HG03521 (cell line): ENCODE measurements at regions not wholly inside any gene's neighbourhood (a gene's known extent, or its start where the extent isn't known, plus 50 kb on each side); places are given as distances from the start of the nearest gene placed in this dataset.
"Not testable (repeated sequence)": the region's sequence is repeated elsewhere in the genome, so short reads cannot be mapped to it uniquely, and the experiment has no call there.

Experiments used
- ATAC-seq: cut with Tn5 transposase; IDR thresholded peaks from one replicate; pipeline ENCODE4 v1.9.1; 2021; ENCODE audit warnings: mild to moderate bottlenecking, moderate library complexity; ENCODE audit not compliant: unreplicated experiment

DNA sequence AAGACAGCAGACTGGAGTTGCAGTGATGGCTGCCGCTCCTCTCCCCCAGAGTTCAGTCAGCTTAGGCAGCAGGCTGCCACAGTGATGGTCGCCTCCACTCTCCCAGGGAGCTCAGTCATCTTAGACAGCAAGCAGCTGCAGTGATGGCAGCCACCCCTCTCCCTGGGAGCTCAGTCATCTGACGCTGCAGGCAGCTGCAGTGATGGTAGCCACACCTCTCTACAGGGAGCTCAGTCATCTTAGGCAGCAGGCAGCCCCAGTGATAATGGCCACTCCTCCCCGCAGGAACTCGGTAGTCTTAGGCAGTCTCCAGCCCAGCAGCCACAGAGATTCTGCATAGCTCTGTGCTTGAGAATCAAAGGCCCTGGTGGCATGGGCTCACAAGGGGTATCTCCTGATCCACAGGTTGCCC is 582.7 kb downstream of the DTWD2 start:
- ATAC-seq, result no peak

DNA sequence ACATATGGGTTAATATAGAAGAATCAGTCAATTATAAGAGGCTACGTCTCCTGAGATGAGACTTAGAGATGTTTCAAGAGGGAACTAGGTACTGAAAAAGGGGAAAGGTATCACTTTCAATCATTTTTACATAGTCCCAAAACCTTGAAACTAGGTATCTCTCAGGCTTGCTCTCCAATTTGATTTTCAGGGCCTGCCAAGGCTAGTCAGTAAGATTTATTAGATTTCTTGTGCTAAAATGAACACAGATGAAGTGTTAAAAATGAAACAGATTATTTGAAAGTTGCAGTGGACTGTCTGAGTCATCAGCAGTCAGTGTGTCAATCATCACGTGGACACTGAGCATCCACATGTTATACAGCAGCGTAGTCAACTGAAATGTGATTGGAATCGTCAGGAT is 591.1 kb downstream of the DTWD2 start:
- ATAC-seq, result no peak

DNA sequence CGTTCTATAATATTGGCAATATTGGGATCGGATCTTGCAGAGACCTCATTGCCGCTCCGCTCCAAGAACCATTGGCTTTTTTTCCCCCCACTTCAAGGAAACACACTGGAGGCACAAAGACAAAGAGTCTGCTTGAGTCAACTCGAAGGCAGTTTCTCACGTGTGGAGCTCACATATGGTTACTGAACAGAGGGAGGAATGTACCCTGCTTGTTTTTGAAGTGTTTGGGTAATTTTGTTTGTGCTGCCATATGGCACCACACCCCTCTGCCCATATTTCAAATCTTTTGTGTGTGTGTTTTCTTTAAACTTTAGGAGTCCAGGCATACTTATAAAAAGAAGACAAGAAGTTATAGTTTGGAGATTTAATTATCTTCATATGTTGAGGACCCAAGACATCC is 595.9 kb downstream of the DTWD2 start:
- ATAC-seq, result no peak

DNA sequence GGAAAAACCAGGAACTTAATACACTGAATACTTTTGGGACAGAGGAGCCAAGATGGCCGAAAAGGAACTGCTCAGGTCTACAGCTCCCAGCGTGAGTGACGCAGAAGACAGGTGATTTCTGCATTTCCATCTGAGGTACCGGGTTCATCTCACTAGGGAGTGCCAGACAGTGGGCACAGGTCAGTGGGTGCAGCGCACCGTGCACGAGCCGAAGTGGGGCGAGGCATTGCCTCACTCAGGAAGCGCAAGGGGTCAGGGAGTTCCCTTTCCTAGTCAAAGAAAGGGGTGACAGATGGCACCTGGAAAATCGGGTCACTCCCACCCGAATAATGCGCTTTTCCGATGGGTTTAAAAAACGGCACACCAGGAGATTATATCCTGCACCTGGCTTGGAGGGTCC is 605.4 kb downstream of the DTWD2 start:
- ATAC-seq, result not testable (repeated sequence)

DNA sequence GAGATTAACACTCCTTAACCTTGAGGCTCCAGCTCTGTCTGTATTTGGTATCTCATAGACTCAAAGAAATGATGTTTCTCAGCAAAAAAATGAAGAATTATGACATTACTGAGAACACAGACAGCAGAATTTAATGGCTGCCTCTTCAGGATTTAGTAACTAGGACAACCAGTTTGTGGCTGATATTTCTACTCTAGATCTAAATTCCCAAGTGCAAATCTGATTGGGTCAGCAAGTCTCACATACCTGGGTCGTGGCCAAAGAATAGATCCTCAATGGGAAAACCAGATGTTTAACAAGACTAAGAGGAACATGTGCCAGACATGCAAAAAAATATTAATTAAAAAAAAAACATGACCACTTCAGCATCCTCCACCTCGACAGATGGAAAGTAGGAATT is 608.9 kb downstream of the DTWD2 start:
- no peak for ATAC-seq

DNA sequence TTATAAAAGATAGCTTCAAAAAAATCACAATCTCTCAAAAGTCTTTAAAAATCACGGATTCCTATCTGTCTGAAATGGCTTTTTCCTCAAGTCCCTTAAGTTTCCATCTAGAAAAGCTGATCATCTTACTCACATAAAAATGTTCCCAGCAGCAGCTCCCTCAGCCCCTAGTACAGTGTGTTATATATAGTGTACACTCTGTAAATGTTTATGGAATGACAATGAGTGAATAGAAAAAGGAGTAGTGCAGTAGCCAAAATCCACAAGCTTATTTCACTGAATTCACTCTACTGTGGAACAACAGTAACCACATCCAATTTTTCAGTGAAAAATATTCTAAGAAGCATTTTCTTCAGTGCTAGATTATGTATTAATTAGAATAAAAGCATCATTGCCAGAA is 609.4 kb downstream of the DTWD2 start:
- ATAC-seq, result no peak

DNA sequence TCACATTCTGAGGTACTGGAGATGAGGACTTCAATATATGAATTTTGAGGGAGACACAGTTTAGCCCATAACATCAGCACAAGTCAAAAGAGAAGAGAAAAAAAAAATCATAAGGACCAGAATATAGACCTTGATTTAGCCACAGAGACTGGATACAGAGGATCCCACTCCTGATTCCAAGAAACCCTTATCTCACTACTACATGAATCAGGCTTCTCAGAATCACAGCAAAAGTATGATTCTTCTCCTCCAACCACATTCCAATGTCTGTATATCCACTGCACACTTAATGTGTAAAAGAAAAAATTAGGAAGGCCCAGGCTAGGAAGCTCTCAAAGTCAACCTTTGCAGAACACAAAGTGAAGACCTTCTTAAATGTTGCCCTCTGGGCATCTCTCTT is 610.9 kb downstream of the DTWD2 start:
- ATAC-seq, result no peak

DNA sequence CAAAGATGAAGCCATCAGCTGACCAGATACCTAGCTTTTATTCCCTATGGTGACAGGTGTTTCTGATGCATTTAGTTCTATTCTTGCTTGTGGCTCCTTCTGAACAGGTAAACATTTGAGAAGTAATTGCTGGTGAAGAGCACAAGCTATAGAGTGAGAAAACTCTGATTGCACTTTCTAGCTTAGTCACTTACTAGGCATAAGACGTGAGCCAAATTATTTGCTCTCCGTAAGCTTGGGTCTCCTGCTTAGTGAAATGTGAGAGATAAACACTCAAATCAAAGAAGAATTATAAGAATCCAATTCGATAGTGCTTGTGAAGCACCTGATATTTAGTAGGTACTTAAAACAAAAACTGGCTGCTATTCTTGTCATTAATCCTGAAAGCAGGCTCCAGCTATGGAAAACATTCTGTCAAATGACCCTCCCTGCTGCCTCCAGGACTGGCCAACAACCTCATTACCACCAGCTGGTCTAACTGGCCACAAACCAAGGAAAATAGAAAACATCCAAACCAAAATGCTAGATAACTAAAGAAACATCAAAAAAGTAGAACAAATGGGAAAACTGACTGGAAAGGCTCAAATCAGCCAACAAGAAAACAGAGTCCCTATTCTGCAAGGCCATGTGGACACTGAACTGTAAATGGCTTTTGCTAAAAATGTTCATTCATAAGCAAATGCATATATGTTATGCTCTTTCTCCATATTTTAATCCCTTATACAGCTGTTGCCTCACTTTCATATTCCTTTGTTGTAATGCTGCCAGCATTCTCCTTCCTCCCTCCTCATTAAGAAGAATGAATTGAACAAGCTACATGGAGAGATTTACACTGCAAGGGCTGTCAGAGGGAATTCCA is 616.1 kb downstream of the DTWD2 start:
- ATAC-seq, result no peak

DNA sequence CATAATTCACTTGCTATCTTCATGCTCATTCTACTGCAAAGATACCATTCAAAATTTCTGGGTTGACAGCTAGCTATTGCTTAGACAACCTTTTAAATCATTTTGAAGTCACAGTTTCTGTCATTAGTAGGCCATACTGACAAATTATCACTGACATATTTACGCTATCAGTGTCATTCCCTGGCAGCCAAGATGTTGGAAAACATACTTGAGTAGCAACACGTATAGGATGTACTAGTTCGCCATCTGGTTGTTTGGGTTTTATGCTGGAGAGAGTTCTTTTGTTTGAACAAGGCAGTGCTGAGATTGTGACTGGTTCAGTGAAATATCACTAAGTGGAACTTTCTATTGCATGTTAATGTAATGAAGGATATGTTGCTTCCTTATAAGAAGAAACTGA is 621.9 kb downstream of the DTWD2 start:
- ATAC-seq, result no peak

DNA sequence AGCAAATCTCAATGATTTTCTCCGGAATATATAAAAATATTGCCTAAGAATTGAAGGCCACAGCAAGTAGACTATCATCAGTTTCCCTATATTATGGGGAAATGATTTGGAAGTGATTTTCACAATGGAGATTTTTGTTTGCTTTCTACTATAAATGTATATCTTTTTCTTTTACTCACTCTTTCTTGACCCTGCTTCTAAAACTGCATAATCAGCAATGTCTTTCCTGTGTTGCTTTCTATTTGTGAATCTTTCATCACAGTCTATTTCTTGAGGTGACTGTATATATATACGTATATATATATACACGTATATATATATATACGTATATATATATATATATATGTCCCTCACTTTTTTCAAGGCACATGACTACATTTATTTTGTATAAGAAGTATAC is 622.6 kb downstream of the DTWD2 start:
- no peak for ATAC-seq

DNA sequence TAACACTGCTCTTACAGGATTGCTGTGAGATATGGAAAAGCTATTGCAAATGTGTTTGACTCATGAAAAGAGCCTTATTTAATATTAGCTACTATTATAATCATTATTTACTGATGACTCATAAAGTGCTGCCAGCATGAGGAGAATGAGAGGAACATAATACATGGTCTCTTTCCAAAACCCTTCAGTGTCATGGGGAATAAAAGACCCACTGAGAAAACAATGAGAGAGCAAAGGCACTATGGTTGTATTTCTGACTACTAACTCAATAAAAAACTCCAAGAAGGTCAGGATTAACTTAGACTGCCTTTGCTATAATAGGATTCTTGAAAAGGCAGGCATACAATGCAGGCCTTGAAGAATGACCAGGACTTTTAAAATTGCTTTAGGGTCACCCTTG is 633.5 kb downstream of the DTWD2 start:
- no peak for ATAC-seq

DNA sequence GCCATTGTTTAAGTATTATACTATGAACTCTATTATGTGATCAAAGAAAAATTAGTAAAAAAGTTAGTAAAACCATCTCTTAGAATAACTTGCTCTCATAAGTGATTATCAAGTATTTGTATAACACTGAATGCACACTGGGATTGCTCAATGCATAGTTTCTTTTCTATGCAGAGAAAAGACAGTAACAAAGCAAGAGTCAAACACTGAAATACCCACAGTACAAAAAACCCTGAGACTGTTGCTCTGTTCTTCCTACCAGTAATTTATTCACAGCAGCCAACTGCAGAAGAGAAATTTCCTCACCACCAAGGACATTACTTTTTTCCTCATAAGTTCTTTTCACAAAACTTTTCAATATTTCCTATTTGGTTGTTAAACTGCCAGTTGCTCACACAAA is 634.4 kb downstream of the DTWD2 start:
- no peak for ATAC-seq

DNA sequence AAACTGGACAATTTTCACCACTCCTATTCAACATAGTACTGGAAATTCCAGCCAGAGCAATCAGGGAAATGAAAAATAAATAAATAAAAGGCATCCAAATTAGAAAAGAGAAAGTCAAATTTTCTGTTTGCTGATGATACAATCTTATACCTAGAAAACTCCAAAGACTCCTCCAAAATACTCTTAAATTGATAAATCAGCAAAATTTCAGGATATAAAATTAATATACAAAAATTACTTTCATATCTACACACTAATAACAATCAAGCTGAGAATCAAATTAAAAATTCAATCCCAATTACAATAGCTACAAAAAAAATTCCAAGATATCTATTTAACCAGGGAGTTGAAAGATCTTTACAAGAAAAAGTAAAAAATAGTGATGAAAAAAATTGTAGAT is 651.9 kb downstream of the DTWD2 start:
- ATAC-seq, result no peak

DNA sequence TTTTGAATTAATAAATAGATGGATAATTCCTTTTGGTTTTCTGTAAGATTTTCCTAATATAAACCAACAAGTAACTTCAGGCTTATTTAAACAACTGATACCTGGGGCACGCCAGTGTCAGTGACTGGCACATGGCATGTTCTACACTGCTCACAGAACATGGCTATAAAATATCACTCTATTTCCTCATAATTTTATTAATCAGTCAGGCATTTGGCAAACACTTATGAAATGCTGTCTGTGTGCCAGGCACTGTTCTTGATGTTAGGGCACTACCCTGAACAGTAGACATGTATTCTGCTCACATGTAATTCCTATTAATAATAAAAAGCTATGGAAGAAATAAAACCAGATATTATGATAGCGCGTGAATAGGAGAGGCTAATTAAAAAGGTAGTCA is 661.0 kb downstream of the DTWD2 start:
- ATAC-seq, result no peak

DNA sequence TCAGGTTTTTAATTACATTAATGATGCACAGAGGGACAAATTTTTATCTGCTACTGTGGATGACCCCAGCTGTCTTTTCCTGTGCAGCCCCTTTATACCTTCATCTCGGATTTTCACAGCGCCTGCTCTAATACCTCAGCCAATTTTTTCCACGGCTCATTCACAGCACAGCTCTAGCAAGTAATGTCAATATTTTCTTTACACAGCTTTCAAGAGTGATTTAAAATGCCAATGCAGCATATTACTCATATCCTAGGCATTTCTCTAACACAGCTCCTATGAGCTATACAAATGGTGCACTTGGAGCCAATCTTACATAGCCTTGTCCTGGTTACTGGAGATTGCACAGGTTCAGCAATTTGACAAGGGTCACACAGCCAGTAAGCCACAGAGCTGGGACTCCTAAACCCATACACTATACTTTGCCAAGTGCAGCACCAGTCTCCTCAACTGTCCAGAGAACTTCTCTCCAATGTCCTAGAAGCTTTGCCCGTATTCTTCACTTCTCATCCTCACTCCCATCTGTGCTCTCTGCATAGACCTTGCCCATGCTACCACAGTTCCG is 661.8 kb downstream of the DTWD2 start:
- no peak for ATAC-seq

DNA sequence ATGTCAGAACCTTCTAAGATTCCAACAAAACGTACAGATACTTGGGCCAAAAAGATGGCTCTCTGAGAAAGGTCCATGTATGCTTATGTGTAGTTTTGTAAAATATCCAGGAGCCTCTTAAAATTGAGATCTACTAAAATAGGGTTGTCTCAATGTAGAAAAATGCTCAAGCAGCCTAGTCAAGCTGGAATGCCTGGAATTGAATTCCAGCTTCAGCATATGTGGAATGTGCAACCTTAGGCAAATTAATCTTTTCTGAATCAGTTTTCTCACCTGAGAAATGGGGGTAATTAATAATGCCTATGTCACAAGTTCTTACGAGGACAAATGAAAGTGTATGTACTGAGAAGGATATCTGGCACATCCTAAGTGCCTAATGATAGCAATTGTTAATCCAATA is 662.4 kb downstream of the DTWD2 start:
- ATAC-seq, result no peak

DNA sequence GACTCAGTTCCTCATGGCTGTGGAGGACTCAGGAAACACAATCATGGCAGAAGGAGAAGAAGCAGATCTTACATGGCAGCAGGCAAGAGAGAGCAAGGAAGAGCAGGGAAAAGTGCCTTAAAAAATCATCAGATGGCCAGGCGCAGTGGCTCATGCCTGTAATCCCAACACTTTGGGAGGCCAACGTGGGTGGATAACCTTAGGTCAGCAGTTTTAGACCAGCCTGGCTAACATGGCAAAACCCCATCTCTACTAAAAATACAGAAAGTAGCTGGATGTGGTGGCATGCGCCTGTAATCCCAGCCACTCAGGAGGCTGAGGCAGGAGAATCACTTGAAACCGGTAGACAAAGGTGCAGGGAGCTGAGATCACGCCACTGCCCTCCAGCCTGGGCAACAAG is 664.6 kb downstream of the DTWD2 start:
- ATAC-seq, result not testable (repeated sequence)

DNA sequence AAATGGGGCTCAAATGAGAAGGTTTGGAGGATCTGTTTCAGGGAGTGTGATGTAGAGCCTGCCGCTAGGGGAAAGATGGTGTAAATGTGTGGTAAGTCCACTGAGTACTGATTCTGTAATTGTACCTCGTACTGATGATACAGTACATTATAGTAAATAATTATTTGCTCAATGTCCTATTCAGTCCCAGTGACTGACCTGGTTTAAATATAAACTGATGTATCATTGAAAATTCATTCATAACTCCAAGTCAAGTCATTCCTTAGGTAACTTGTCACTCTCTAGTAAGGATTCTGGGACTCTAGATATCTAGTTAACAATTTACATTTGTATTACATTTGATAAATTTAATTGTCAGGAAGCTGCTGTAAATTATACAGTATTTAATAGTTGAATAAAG is 667.3 kb downstream of the DTWD2 start:
- no peak for ATAC-seq

DNA sequence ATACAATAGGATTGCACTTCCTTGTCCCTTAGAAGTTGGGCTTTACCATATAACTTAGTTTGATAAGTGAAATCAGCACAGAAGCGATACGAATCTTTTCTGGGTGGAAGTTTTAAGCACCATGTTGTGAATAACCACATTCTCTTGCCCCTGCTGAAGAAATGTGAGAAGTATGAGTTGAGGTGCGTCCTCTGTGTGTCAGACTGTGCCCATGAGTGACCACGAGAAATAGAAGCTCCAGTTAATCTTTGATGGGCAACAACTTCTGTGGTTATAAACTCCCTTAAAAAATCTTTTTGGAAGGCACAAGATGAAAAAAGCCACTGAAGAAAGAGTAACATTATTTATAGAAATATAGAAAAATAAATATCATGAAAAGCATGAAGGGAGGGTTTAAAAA is 668.2 kb downstream of the DTWD2 start:
- no peak for ATAC-seq

DNA sequence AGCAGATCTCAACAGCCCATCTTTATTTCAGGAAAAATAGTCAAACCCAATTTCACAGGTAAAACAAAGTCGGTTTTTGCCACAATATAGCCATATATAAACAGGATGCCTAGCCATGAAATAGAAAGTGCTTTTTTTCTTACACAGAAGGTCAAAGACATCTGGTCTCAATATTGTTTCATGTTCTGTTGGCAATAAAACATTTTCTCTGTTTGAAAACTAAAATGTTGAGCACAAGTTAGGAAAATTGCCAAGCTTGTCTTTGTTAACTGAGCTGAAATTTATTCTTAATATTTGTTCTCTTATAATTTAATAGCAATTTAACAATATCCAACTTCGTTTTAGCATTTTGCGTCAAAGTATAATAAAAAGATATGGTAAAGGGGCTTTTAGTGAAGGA is 673.4 kb downstream of the DTWD2 start:
- no peak for ATAC-seq

DNA sequence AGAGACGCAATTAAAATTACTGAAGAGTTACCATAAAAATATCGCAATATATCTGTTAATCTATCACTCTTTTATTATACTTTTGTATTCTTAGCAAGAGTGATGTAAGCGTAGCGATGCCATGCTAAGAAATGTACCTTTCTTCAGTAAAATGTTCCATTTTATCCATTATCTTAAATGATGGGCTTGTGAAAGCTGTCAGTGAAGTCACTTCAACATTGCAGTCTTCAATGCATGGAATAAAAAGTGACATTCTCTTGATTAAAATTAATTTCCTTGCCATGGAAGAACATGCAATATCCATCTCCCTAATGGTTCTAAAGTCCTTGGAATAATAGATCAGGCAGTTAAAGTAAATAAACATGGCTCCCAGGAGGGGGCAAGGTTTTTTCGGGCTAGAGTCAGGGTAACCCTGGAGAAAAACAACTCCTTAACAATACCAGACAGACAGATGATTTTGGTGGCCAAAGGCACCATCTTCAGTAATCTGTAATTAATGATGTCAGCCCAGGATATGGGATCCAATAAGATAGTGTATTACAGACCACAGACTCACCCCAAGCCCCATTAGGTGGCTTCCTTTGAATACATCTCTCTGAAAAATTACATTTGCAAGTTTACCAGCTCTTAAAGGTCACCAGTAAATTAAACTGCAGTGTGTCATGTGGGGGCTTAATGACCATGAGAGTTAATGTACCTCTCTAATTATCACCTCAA is 677.1 kb downstream of the DTWD2 start:
- ATAC-seq, result no peak

DNA sequence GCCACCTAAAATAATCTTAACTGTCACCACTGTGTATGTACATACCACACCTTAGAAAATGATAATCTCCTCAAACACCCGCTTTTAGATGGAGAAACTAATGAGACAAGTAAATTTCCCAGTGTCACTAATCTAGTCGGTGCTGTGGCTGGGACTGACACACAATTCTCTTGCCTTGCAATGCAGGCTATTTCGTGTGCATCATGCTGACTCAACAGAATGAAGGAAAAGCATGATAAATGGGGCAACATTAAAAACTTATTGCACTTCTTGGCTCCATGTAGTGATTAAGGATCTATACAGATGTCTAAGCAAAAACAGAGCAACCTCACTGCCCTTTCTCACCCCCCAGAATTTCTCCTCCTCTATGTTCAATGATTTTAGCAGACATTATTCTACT is 677.9 kb downstream of the DTWD2 start:
- no peak for ATAC-seq
